Common myeloid progenitor, CD34-positive (primary cell): ENCODE measurements at regions not wholly inside any gene's neighbourhood (a gene's known extent, or its start where the extent isn't known, plus 50 kb on each side); places are given as distances from the start of the nearest gene placed in this dataset.

Experiments used
- CTCF ChIA-PET: fragments of 350-600 bp; sonication (Branson Sonifier 250); formaldehyde crosslinking; loops from one replicate; lab custom pipeline; 2021; ENCODE audit warnings: antibody characterized with exemption; lab: Charles Lee
- POLR2A ChIA-PET: fragments of 350-600 bp; sonication (Branson Sonifier 250); formaldehyde crosslinking; loops from one replicate; lab custom pipeline; 2021; ENCODE audit warnings: antibody characterized with exemption; lab: Charles Lee
- DNase-seq, 3 donors: peaks; one replicate each; pipeline versions ENCODE4 v3.0.0 to v3.0.0-alpha.2; 2013
- H3K27ac ChIP-seq, 2 experiments: 1 replicate in 1 of 2; 2 replicates in 1 of 2; pipeline ENCODE4 v1.7.0; 2013; ENCODE audit warnings: inconsistent platforms in 2 of 2, low read length in 2 of 2, mild to moderate bottlenecking in 2 of 2, low read depth in 1 of 2, moderate library complexity in 1 of 2; ENCODE audit not compliant: severe bottlenecking in 2 of 2, insufficient read depth in 1 of 2, poor library complexity in 1 of 2
- H3K27me3 ChIP-seq, 5 experiments: replicated peaks in 2 of 5; 1 replicate in 3 of 5; 2 replicates in 2 of 5; pipeline versions ENCODE4 v1.6.1 to v1.7.0; 2013; ENCODE audit warnings: low read length in 4 of 5, mild to moderate bottlenecking in 2 of 5, moderate library complexity in 2 of 5, inconsistent platforms in 1 of 5; ENCODE audit not compliant: insufficient read depth in 5 of 5, control insufficient read depth in 4 of 5
- H3K36me3 ChIP-seq, 4 experiments: 1 replicate in 2 of 4; 2 replicates in 2 of 4; pipeline versions ENCODE4 v1.6.1 to v1.7.0; 2013; ENCODE audit warnings: low read length in 3 of 4, control low read depth in 1 of 4, mild to moderate bottlenecking in 1 of 4; ENCODE audit not compliant: control insufficient read depth in 4 of 4, insufficient read depth in 4 of 4
- H3K4me1 ChIP-seq, 4 experiments: 1 replicate in 3 of 4; 2 replicates in 1 of 4; pipeline versions ENCODE4 v1.6.1 to v1.7.1; 2013; ENCODE audit warnings: low read length in 3 of 4, mild to moderate bottlenecking in 3 of 4, control low read depth in 1 of 4, inconsistent platforms in 1 of 4, moderate library complexity in 1 of 4; ENCODE audit not compliant: control insufficient read depth in 4 of 4, insufficient read depth in 4 of 4; ENCODE audit errors: control extremely low read depth in 1 of 4
- H3K4me3 ChIP-seq, 7 experiments: 1 replicate in 4 of 7; 2 replicates in 3 of 7; pipeline versions ENCODE4 v1.5.1 to v1.7.0; 2013; ENCODE audit warnings: mild to moderate bottlenecking in 7 of 7, low read length in 6 of 7, moderate library complexity in 6 of 7, inconsistent platforms in 2 of 7, low read depth in 2 of 7, control low read depth in 1 of 7; ENCODE audit not compliant: insufficient read depth in 4 of 7, control insufficient read depth in 1 of 7; ENCODE audit errors: extremely low read depth in 1 of 7
- H3K9me3 ChIP-seq, 5 experiments: 1 replicate in 4 of 5; 2 replicates in 1 of 5; pipeline versions ENCODE4 v1.6.1 to v1.7.1; 2013; ENCODE audit warnings: low read length in 4 of 5, mild to moderate bottlenecking in 2 of 5, inconsistent platforms in 1 of 5, low read depth in 1 of 5, moderate library complexity in 1 of 5; ENCODE audit not compliant: control insufficient read depth in 4 of 5, insufficient read depth in 2 of 5; ENCODE audit errors: control extremely low read depth in 1 of 5
- WGBS: methylation state at CpG from one replicate; pipeline ENCODE4 v1.1.5; 2013; ENCODE audit not compliant: insufficient coverage; 5-methylcytosine and 5-hydroxymethylcytosine counted together

- ChIA-PET POLR2A (no interaction called here), CTCF (no interaction called here)
- H3K4me1 ChIP-seq, result no peaks in the 10 kb centered on the region
- no peak overlapping the region for H3K27ac ChIP-seq
- no peaks in the 10 kb centered on the region for H3K36me3 ChIP-seq
- DNase-seq, result no peak
- H3K4me3 ChIP-seq, result no peak overlapping the region
- 69% methylated on average over 6 of the region's 8 CpGs for WGBS
- peaks cover 0 to 3% (median 0%) of the 10 kb centered on the region in 5 experiments for H3K9me3 ChIP-seq
- H3K27me3 ChIP-seq, result peaks cover 0 to 28% (median 3%) of the 10 kb centered on the region in 5 experiments
These were observed 60.4 kb upstream of the SNTG2 start for GRCh38 chr2:890214-890613.

- Histone ChIP-seq H3K9me3 (peaks cover 0 to 3% (median 0%) of the 10 kb centered on the region in 5 experiments), H3K36me3 (no peaks in the 10 kb centered on the region), H3K27me3 (peaks cover 0 to 40% (median 8%) of the 10 kb centered on the region in 5 experiments), H3K4me3 (no peak overlapping the region), H3K27ac (no peak overlapping the region), H3K4me1 (no peaks in the 10 kb centered on the region)
- ChIA-PET POLR2A (no interaction called here), CTCF (no interaction called here)
- DNase-seq, result no peak
- WGBS, result 92% methylated on average over 11 of the region's 14 CpGs
These were observed 61.6 kb upstream of the SNTG2 start for GRCh38 chr2:888906-889566.

DNA sequence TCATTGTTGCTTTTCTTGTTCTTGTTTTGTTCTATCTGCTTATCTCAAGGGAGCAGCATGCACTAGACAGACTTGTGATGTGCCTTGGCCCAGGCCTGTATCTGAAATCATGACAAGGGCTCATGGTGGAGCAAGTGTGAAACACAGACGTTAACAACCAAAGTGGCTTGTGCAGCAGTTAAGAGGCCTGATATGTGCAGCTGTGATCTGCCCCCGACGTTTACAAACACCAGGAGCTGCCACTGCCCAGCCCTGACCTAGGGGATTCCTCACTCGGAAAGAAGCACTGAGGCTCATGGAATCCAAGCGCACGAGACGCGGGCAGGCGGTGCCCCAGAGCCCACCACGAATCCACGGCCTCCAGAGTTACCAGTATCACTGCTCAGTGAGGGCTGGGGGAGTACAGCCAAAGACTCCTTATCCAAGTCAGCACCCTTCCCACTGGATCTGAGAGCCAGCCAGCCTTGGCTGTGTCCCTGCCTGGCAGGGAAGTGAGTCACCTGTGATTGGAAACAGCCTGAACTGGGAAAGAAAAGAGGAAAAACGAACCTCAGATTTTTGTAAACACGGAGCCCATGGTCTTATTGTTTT, 62.3 kb upstream of the SNTG2 start:
- Histone ChIP-seq H3K27ac (no peak overlapping the region), H3K27me3 (peaks cover 0 to 44% (median 14%) of the 10 kb centered on the region in 5 experiments), H3K4me1 (no peaks in the 10 kb centered on the region), H3K36me3 (no peaks in the 10 kb centered on the region), H3K4me3 (no peak overlapping the region), H3K9me3 (peaks cover 0 to under 1% (median 0%) of the 10 kb centered on the region in 5 experiments)
- 77% methylated on average over 13 of the region's 13 CpGs for WGBS
- ChIA-PET CTCF (no interaction called here), POLR2A (no interaction called here)
- no peak for DNase-seq

DNA sequence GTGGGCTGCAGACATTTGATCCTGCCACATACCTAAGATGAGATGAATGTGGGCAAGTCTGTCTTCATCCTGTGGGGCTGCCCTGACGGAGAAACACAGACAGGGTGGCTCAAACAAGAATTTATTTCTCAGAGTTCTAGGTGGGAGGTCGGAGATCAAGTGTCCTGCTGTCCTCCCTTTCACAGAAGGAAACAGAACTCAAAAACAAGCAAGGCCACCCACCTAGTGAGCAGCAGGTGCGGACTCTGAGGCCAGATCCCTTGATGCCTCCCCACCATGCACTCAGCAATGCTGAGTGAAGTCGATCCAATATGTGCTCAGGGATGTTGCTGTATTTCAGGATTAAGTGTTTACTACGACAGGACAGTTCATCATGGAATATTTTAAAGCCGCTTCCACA, 63.0 kb upstream of the SNTG2 start:
- 94% methylated on average over 4 of the region's 6 CpGs for WGBS
- H3K9me3 ChIP-seq, result no peaks in the 10 kb centered on the region
- no peaks in the 10 kb centered on the region for H3K4me1 ChIP-seq
- CTCF ChIA-PET, result no interaction called here
- H3K27ac ChIP-seq, result no peak overlapping the region
- POLR2A ChIA-PET, result no interaction called here
- H3K27me3 ChIP-seq, result peaks cover 0 to 45% (median 15%) of the 10 kb centered on the region in 5 experiments
- no peak overlapping the region for H3K4me3 ChIP-seq
- no peaks in the 10 kb centered on the region for H3K36me3 ChIP-seq
- no peak for DNase-seq

DNA sequence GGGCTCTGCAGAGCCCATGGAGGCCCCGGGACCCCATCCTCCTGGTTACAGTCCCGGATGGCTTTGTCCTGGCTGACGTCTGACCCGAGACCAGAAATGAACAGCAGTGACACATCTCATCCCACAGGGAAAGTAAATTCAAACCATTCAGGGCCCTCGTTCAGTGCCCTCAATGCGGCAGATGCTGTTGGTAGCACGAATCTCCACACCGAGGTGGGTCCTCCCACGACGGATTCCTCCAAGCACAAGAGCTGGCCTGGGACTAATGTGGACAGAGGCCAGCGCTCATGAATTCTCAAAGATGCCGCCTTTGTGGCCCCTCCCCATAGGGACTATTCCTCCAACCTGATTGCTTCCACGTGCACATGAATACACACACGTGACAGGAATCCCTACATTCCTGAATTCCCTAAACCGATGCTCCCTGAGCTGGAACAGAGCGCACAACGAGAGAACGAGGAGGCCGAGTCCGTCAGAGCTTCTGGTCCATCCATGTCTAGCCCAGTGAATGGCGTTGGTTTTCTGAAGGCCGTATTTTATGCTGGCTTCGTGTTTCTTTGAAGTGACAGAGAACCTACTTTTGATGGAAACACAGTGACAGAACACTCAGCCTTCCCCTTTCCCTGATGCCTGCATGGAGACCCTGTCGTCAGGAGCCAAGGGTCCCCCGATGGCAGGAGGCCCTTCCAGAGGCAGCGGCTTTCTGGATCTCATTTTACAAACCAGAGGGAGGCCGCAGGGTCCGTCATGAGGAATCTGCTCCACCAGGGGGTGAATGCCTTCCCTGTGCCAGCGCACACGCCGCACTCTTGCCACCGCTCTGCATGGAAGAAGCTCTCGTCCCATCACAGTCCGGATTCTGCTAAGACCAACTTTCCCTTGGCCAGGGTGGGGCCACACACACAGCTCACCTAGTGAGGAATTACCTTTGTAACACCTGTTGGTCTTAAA, 64.3 kb upstream of the SNTG2 start:
- Histone ChIP-seq H3K36me3 (no peaks in the 10 kb centered on the region), H3K4me1 (no peaks in the 10 kb centered on the region), H3K4me3 (no peak overlapping the region), H3K27me3 (peaks cover 0 to 47% (median 15%) of the 10 kb centered on the region in 5 experiments), H3K27ac (no peak overlapping the region), H3K9me3 (no peaks in the 10 kb centered on the region)
- WGBS, result 96% methylated on average over 33 of the region's 34 CpGs
- ChIA-PET CTCF (no interaction called here), POLR2A (no interaction called here)
- DNase-seq, result no peak

DNA sequence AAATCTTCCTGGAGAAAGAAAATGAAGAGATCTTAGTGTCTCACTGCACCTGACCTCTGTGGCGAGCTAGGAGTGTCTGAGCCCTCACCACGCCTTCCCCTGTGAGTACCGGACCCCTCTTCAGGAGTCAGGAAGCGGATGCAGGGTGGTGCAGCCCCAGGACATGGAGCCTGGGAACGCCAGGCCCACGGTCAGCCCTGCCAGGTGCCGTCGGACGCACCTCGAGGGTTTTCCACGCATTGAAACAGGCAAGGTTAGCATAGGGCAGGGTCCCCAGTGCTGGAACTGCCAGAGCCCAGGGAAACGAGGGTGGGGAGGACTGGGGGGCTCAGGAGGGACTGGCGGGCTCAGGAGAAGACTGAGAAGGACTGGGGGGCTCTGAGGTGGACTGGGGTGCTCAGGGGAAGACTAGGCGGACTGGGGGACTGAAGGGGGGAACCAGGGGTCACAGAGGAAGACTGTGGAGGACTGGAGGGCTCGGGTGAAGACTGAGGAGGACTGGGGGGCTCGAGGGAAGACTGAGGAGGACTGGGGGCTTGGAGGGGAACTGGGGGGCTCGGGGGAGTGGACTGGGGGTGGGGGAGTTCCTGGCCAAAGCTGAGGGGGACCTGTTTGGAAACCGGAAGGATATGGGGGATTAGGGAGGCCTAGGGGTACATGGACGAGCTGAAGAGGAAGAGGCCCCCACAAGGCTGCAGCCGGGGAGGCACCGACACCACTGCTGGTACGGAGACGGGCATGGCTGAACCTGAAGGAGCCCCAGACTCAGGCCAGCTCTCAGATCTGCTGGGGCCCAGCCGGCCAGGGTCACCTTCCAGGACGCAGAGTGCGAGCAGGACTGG, 65.2 kb upstream of the SNTG2 start:
- 66% methylated on average over 16 of the region's 26 CpGs for WGBS
- Histone ChIP-seq H3K4me3 (no peak overlapping the region), H3K36me3 (no peaks in the 10 kb centered on the region), H3K27me3 (peaks cover 0 to 52% (median 15%) of the 10 kb centered on the region in 5 experiments), H3K27ac (no peak overlapping the region), H3K4me1 (no peaks in the 10 kb centered on the region), H3K9me3 (no peaks in the 10 kb centered on the region)
- CTCF ChIA-PET, result no interaction called here
- DNase-seq, result no peak
- POLR2A ChIA-PET, result no interaction called here
